CD4-positive, alpha-beta T cell (primary cell): ENCODE measurements at regions not wholly inside any gene's neighbourhood (a gene's known extent, or its start where the extent isn't known, plus 50 kb on each side); places are given as distances from the start of the nearest gene placed in this dataset.

ENCODE experiments used
- ATAC-seq: fragments of 200-7000 bp; cut with Tn5 transposase; one replicate; pipeline ENCODE4 v1.10.0; 2022; ENCODE audit warnings: mild to moderate bottlenecking; ENCODE audit not compliant: poor library complexity
- CTCF ChIA-PET: fragments of 350-600 bp; sonication (Branson Sonifier 250); formaldehyde crosslinking; loops from one replicate; lab custom pipeline; 2021; ENCODE audit warnings: antibody characterized with exemption, inconsistent platforms; lab: Charles Lee
- POLR2A ChIA-PET: fragments of 350-600 bp; sonication (Branson Sonifier 250); formaldehyde crosslinking; loops from one replicate; lab custom pipeline; 2021; ENCODE audit warnings: antibody characterized with exemption, inconsistent platforms; lab: Charles Lee
- DNase-seq, 14 experiments: peaks; one replicate each; pipeline ENCODE4 v3.0.0-alpha.2; 2013 to 2020; ENCODE audit warnings: mixed read lengths in 2 of 14
- H3K27ac ChIP-seq, 2 donors: one replicate each; pipeline versions ENCODE4 v1.5.1 to v1.7.0; 2013; ENCODE audit warnings: low read length in 2 of 2, low read depth in 1 of 2, mild to moderate bottlenecking in 1 of 2
- H3K27me3 ChIP-seq, 2 experiments: 1 replicate in 1 of 2; 2 replicates in 1 of 2; pipeline versions ENCODE4 v1.6.1 to v1.7.0; 2013; ENCODE audit warnings: low read length in 2 of 2, control low read depth in 1 of 2, mild to moderate bottlenecking in 1 of 2, moderate library complexity in 1 of 2; ENCODE audit not compliant: insufficient read depth in 2 of 2, control insufficient read depth in 1 of 2
- H3K36me3 ChIP-seq: one replicate; pipeline ENCODE4 v1.6.1; 2013; ENCODE audit warnings: low read length, control low read depth; ENCODE audit not compliant: insufficient read depth
- H3K4me1 ChIP-seq: one replicate; pipeline ENCODE4 v1.6.1; 2013; ENCODE audit warnings: low read length, control low read depth; ENCODE audit not compliant: insufficient read depth
- H3K4me3 ChIP-seq: one replicate; pipeline ENCODE4 v1.5.1; 2013; ENCODE audit warnings: mild to moderate bottlenecking, low read length, moderate library complexity
- H3K9me3 ChIP-seq, 2 experiments: 1 replicate in 1 of 2; 2 replicates in 1 of 2; pipeline versions ENCODE4 v1.6.1 to v1.7.0; 2013; ENCODE audit warnings: low read length in 2 of 2, mild to moderate bottlenecking in 2 of 2, control low read depth in 1 of 2, moderate library complexity in 1 of 2; ENCODE audit not compliant: control insufficient read depth in 1 of 2, insufficient read depth in 1 of 2
- H3K27ac Mint-ChIP-seq: one replicate; pipeline ENCODE4 v1.8.0; 2020; ENCODE audit warnings: mixed read lengths
- H3K27me3 Mint-ChIP-seq: one replicate; pipeline ENCODE4 v1.8.0; 2021; ENCODE audit warnings: mixed read lengths
- H3K36me3 Mint-ChIP-seq: one replicate; pipeline ENCODE4 v1.8.0; 2021; ENCODE audit warnings: low read depth, mixed read lengths
- H3K4me1 Mint-ChIP-seq: one replicate; pipeline ENCODE4 v1.8.0; 2021; ENCODE audit warnings: low read depth, mixed read lengths
- H3K4me3 Mint-ChIP-seq: one replicate; pipeline ENCODE4 v1.8.0; 2020; ENCODE audit warnings: mild to moderate bottlenecking, mixed read lengths
- H3K9me3 Mint-ChIP-seq: one replicate; pipeline ENCODE4 v1.8.0; 2020; ENCODE audit warnings: mixed read lengths
- intact Hi-C, 2 experiments: fragments of 100-400 bp; cut with DNase I in 1 of 2; cut with micrococcal nuclease in 1 of 2; formaldehyde crosslinking; loops; one replicate each; pipeline versions ENCODE4 v1.15.1 to v1.9.0; 2023 to 2025; cut with DNase I, micrococcal nuclease
- TF ChIP-seq, protein P1 (sequence below): fragments of 200-600 bp; IDR thresholded peaks from one replicate; pipeline ENCODE4 v1.8.0; 2022; ENCODE audit warnings: antibody characterized with exemption, mild to moderate bottlenecking

DNA sequence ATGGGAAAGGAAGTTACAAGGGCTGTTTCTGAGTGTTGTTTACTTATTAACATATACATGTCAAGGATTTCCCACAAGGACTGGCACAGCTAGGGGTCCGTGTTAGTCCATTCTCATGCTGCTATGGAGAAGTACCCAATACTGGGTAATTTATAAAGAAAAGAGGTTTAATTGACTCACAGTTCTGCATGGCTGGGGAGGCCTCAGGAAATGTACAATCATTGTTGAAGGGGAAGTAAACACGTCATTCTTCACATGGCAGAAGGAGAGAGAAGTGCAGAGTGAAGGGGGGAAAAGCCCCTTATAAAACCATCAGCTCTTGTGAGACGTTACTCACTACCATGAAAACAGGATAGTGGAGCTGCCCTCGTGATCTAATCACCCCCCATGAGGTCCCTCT lies 128.9 kb upstream of the CELF4 start:
- TF ChIP-seq, protein P1, sequence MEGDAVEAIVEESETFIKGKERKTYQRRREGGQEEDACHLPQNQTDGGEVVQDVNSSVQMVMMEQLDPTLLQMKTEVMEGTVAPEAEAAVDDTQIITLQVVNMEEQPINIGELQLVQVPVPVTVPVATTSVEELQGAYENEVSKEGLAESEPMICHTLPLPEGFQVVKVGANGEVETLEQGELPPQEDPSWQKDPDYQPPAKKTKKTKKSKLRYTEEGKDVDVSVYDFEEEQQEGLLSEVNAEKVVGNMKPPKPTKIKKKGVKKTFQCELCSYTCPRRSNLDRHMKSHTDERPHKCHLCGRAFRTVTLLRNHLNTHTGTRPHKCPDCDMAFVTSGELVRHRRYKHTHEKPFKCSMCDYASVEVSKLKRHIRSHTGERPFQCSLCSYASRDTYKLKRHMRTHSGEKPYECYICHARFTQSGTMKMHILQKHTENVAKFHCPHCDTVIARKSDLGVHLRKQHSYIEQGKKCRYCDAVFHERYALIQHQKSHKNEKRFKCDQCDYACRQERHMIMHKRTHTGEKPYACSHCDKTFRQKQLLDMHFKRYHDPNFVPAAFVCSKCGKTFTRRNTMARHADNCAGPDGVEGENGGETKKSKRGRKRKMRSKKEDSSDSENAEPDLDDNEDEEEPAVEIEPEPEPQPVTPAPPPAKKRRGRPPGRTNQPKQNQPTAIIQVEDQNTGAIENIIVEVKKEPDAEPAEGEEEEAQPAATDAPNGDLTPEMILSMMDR = no peak
- H3K27me3 Mint-ChIP-seq = no peaks in the 10 kb centered on the region
- H3K9me3 Mint-ChIP-seq = no peaks in the 10 kb centered on the region
- intact Hi-C loops = no loop called here
- no peaks in the 10 kb centered on the region for H3K36me3 Mint-ChIP-seq
- no peak overlapping the region for H3K4me3 Mint-ChIP-seq
- no peak overlapping the region for H3K4me3 ChIP-seq
- no peak overlapping the region for H3K27ac Mint-ChIP-seq
- no peaks in the 10 kb centered on the region for H3K4me1 ChIP-seq
- no peak overlapping the region for H3K27ac ChIP-seq
- POLR2A ChIA-PET = no interaction called here
- H3K4me1 Mint-ChIP-seq = no peaks in the 10 kb centered on the region
- DNase-seq (no peak), ATAC-seq (no peak)
- H3K27me3 ChIP-seq = no peaks in the 10 kb centered on the region
- no peaks in the 10 kb centered on the region for H3K36me3 ChIP-seq
- no peaks in the 10 kb centered on the region for H3K9me3 ChIP-seq
- CTCF ChIA-PET = no interaction called here

DNA sequence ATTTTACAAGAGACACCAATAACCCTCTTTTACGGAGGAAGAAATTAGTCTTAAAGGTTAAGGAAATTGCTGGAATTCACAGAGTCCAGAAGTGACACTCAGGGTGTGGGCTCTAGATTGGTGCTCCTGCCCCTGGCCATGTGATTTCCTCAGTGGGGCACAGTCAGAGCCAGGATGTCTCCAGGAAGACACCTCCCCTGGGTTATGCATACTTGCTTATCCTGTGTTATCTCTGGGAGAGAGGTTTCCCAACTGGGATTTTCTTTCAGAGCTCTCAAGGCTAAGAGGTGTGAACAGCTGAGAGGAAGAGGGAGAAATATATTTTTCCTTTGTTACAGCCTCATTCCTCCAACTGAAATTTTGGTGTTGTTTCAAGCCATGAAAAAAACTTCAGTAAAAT lies 125.6 kb upstream of the CELF4 start:
- Mint-ChIP-seq H3K27me3 (no peaks in the 10 kb centered on the region), H3K36me3 (no peaks in the 10 kb centered on the region), H3K9me3 (peaks cover 2% of the 10 kb centered on the region), H3K4me1 (no peaks in the 10 kb centered on the region), H3K27ac (no peak overlapping the region), H3K4me3 (no peak overlapping the region)
- H3K9me3 ChIP-seq = no peaks in the 10 kb centered on the region
- H3K36me3 ChIP-seq = no peaks in the 10 kb centered on the region
- ATAC-seq (no peak), DNase-seq (no peak)
- CTCF ChIA-PET = no interaction called here
- H3K4me3 ChIP-seq = no peak overlapping the region
- no peaks in the 10 kb centered on the region for H3K4me1 ChIP-seq
- POLR2A ChIA-PET = no interaction called here
- H3K27ac ChIP-seq = no peak overlapping the region
- no peaks in the 10 kb centered on the region for H3K27me3 ChIP-seq
- TF ChIP-seq, protein P1 = no peak
- intact Hi-C loops = no loop called here

DNA sequence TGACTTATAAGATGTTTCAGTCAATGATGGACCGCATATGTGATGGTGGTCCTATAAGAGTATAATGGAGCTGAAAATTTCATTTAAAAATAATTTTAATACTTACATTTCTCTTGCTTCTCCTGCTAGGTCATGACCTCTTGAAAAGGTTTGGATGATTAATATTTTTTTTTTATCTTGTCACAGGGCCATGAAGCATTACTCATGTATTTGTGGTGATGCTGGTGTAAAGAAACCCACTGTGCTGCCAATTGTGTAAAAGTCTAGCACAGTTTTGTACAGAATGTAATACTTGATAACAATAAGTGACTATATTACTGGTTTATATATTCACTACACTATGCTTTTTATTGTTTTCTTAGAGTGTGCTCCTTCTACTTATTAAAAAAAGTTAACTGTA lies 124.2 kb upstream of the CELF4 start:
- DNase-seq (no peak), ATAC-seq (no peak)
- Histone ChIP-seq H3K27ac (no peak overlapping the region), H3K4me1 (no peaks in the 10 kb centered on the region), H3K9me3 (no peaks in the 10 kb centered on the region), H3K4me3 (no peak overlapping the region), H3K27me3 (no peaks in the 10 kb centered on the region), H3K36me3 (no peaks in the 10 kb centered on the region)
- Mint-ChIP-seq H3K9me3 (peaks cover 2% of the 10 kb centered on the region), H3K27me3 (no peaks in the 10 kb centered on the region), H3K4me1 (no peaks in the 10 kb centered on the region), H3K36me3 (no peaks in the 10 kb centered on the region), H3K27ac (no peak overlapping the region), H3K4me3 (no peak overlapping the region)
- CTCF ChIA-PET = no interaction called here
- TF ChIP-seq, protein P1 = no peak
- intact Hi-C loops = no loop called here
- POLR2A ChIA-PET = no interaction called here
